HUES6 (cell line): ENCODE measurements at regions not wholly inside any gene's neighbourhood (a gene's known extent, or its start where the extent isn't known, plus 50 kb on each side); places are given as distances from the start of the nearest gene placed in this dataset.

Experiments
- H3K27ac ChIP-seq: 2 replicates; pipeline ENCODE4 v1.7.0; 2013; ENCODE audit warnings: low read depth, mild to moderate bottlenecking, low read length, inconsistent platforms
- H3K27me3 ChIP-seq: 2 replicates; pipeline ENCODE4 v1.6.1; 2013; ENCODE audit warnings: low read length; ENCODE audit not compliant: control insufficient read depth, insufficient read depth
- H3K36me3 ChIP-seq: 2 replicates; pipeline ENCODE4 v1.6.1; 2013; ENCODE audit warnings: low read length; ENCODE audit not compliant: control insufficient read depth, insufficient read depth
- H3K4me1 ChIP-seq: 2 replicates; pipeline ENCODE4 v1.6.1; 2013; ENCODE audit warnings: low read length; ENCODE audit not compliant: control insufficient read depth, insufficient read depth
- H3K4me3 ChIP-seq: 2 replicates; pipeline ENCODE4 v1.5.1; 2013; ENCODE audit warnings: low read depth, low read length
- H3K9ac ChIP-seq: one replicate; pipeline ENCODE4 v1.6.1; 2013; ENCODE audit warnings: mild to moderate bottlenecking, low read length
- H3K9me3 ChIP-seq: 2 replicates; pipeline ENCODE4 v1.6.1; 2013; ENCODE audit warnings: low read depth, low read length; ENCODE audit not compliant: control insufficient read depth, insufficient read depth

DNA sequence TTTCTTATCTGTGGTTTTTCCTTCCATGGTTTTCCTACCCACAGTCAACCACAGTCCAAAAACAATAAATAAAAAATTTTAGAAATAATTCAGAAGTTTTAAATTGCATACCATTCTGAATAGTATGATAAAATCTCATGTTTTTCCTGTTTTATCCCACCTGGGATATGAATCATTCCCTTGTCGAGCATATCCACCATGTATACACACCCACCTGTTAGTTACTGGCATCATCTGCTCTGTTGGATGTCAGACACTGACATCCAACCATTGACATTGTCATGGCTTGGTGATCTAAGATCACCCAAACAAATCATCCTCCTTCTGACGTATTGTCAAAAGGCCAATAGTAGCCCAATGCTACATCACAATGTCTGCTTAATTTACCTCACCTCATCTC lies 749.8 kb downstream of the TNS3 start:
- no peak overlapping the region for H3K4me3 ChIP-seq
- no peaks in the 10 kb centered on the region for H3K4me1 ChIP-seq
- H3K27me3 ChIP-seq: no peaks in the 10 kb centered on the region
- H3K27ac ChIP-seq: no peak overlapping the region
- no peaks in the 10 kb centered on the region for H3K9me3 ChIP-seq
- H3K36me3 ChIP-seq: no peaks in the 10 kb centered on the region
- H3K9ac ChIP-seq: no peak overlapping the region

DNA sequence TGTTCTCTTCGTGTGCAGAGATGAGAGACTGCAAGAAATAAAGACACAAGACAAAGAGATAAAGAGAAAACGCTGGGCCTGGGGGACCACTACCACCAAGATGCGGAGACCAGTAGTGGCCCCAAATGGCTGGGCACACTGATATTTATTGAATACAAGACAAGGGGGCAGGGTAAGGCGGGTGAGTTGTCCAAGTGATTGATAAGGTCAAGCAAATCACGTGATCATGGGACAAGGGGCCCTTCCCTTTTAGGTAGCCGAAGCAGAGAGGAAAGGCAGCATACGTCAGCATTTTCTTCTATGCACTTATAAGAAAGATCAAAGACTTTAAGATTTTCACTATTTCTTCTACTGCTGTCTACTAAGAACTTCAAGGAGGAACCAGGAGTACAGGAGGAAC lies 762.1 kb downstream of the TNS3 start:
- Histone ChIP-seq H3K27ac (no peak overlapping the region), H3K27me3 (no peaks in the 10 kb centered on the region), H3K4me3 (no peak overlapping the region), H3K9ac (no peak overlapping the region), H3K4me1 (no peaks in the 10 kb centered on the region), H3K9me3 (peaks cover 11% of the 10 kb centered on the region; the same call in 1 of the 2 replicates), H3K36me3 (no peaks in the 10 kb centered on the region)

DNA sequence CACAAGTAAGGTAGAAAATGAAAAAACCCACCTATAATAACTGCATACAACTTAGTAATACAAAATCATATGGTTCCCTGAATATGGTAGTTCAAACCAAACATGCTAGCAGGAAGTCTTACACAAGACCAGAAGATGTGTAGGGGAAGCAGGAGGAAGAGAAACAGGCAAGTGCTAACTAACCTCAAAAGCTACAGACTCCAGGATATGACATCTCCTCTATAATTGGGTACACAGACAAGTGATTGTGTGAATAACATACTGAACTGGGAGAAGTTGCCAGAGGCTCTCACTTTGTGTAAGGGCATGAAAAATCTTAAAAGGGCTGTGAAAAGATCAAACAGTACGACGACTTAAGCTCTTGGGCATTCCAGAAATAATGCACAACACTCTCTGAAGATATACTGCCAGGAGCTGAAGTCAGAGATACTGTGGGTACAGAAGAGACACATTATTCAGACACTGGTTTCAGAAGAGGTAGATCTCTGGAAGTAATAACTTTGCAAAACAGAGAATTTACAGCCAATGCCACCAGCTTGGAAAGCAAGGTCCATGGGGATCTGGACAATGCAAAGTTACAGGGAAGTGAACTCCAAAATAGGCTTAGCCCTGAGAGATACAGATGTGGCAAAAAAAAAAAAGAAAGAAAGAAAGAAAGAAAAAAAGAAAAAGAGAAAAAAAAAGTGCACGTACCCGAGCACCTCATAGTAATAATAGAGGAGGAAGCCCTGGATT lies 767.2 kb downstream of the TNS3 start:
- Histone ChIP-seq H3K4me1 (no peaks in the 10 kb centered on the region), H3K27me3 (no peaks in the 10 kb centered on the region), H3K9me3 (peaks cover 6% of the 10 kb centered on the region; the same call in 1 of the 2 replicates), H3K4me3 (no peak overlapping the region), H3K36me3 (no peaks in the 10 kb centered on the region), H3K9ac (no peak overlapping the region), H3K27ac (no peak overlapping the region)

DNA sequence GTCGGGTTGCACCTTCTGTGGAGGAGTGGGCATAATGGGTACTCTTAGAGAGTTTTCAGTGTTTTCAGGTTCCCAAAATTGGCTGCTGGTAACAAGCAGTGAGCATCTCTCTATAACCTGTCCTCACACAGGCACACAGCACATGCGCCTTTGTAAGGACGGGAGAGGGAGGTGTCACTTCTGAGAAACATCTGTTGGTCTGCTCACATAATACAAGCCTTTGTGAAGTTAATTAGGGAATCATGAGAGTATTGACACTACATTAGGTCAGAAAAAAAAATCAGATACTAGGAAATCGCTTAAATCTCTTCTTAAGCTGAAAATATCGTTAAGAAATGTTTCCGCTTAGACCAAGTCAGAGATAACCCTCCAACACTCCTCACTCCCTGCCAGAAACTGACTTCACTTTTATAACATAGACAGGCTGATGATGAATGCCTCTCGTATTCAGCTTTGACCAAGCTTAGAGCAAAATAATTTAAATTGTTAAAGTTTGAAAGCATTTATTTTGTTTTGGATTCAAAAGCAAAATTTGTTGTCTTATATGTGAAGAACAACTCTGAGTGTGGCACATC lies 769.7 kb downstream of the TNS3 start:
- H3K36me3 ChIP-seq: no peaks in the 10 kb centered on the region
- H3K4me3 ChIP-seq: no peak overlapping the region
- no peak overlapping the region for H3K27ac ChIP-seq
- H3K4me1 ChIP-seq: no peaks in the 10 kb centered on the region
- H3K9me3 ChIP-seq: 0 out of 2 replicates have a peak, but pooled peaks cover 6% of the 10 kb centered on the region
- H3K27me3 ChIP-seq: no peaks in the 10 kb centered on the region
- H3K9ac ChIP-seq: no peak overlapping the region

DNA sequence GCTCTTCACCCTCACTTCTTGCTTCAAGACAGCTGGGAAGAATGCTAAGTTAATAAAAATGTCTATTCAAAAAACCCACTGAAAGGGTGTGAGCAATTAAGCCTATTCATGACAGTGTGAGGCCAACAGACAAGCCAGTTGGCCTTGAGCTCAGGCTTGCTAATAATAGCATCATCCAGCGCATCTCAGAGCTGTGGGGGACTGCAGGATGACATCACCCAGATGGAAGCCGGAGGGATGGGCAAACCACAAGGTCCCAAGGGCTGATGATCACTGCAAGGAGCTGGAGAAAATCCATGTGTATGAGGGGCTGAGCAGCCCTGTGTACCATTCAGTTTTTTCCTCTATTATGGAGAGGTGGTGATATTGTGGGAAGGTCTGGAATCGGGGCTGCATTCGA lies 770.4 kb downstream of the TNS3 start:
- Histone ChIP-seq H3K27me3 (no peaks in the 10 kb centered on the region), H3K36me3 (no peaks in the 10 kb centered on the region), H3K9ac (no peak overlapping the region), H3K4me3 (no peak overlapping the region), H3K4me1 (no peaks in the 10 kb centered on the region), H3K9me3 (0 out of 2 replicates have a peak, but pooled peaks cover 4% of the 10 kb centered on the region), H3K27ac (no peak overlapping the region)

DNA sequence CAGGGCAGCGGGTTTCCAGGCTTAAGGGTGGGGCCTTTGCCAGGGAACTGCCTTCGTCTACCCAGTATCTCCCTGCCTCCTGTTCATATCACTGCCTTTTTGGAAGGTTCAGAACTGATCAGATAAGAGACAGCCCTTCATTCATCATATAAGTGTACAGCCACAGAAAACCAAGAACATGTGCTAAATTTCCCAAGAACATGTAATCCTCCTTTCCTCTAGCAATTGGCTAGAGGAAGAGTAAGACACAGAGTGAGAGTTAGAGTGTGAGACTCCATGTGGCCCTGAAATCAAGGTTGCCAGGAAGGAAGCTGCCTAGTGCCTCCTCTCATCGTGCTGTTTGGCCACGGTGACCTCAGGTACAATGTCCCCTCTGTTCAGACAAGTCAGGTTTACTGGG lies 770.9 kb downstream of the TNS3 start:
- Histone ChIP-seq H3K36me3 (no peaks in the 10 kb centered on the region), H3K9me3 (0 out of 2 replicates have a peak, but pooled peaks cover 4% of the 10 kb centered on the region), H3K27ac (no peak overlapping the region), H3K4me1 (no peaks in the 10 kb centered on the region), H3K9ac (no peak overlapping the region), H3K4me3 (no peak overlapping the region), H3K27me3 (no peaks in the 10 kb centered on the region)

DNA sequence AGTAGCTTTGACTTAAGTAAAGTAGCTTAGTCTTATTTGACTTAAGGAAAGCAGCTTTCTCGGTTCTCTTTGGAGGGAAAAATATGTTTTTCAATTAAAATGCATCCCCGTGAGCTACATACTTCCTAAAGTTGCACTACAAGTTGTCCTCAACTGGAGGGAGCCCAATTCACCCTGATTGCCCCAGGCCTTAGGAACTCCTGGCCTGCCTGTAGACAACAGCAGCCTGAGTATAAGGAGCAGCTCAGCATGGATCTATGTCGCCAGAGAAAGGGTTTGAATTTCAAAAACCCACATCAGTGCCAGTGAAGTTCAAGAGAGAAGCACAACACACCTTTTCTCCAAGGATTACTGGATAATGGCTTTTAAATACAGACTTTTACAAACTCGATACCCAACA lies 772.0 kb downstream of the TNS3 start:
- no peaks in the 10 kb centered on the region for H3K36me3 ChIP-seq
- H3K4me1 ChIP-seq: no peaks in the 10 kb centered on the region
- H3K27ac ChIP-seq: no peak overlapping the region
- H3K4me3 ChIP-seq: no peak overlapping the region
- H3K9me3 ChIP-seq: 0 out of 2 replicates have a peak, but pooled peaks cover 4% of the 10 kb centered on the region
- H3K9ac ChIP-seq: no peak overlapping the region
- no peaks in the 10 kb centered on the region for H3K27me3 ChIP-seq

DNA sequence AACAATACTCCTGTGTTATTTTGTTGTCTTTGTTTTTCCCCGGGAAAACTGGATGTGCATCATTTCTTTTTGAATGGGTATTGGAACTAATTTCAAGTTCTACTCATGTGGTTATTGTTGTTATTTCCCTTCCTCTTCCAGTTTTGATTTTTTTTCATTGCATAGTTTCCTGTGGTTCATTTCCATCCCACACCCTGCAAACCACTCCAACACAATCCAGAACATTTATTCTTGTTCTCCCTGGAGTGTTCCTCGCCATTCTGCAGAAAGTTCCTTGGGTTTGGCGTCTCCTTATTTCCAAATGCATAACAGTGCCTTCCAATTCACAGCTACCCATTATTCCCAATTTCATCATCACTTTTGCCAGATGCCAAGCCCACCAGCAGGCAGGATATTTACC lies 775.1 kb downstream of the TNS3 start:
- Histone ChIP-seq H3K27me3 (no peaks in the 10 kb centered on the region), H3K9me3 (0 out of 2 replicates have a peak, but pooled peaks cover 4% of the 10 kb centered on the region), H3K9ac (no peak overlapping the region), H3K27ac (no peak overlapping the region), H3K4me3 (no peak overlapping the region), H3K36me3 (no peaks in the 10 kb centered on the region), H3K4me1 (no peaks in the 10 kb centered on the region)

DNA sequence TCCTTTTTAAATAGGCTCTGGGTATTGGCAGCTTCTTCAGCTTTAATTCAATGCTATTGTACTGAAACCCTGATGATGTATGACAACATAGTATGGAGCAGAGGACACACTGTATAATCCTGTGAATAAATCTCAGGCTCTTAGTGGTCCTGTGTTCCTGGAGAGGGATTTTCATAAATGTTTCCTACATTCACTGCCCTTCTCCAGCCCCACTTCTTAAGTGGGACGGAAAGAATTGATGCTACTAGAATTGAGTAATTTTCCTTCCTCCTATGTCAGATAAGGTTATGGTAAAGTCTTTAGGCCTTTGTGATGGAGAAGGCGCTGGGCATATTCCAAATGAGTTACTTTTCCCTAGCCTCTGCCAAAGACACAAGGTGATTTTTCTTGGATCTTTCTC lies 779.4 kb downstream of the TNS3 start:
- no peak overlapping the region for H3K27ac ChIP-seq
- H3K4me1 ChIP-seq: no peaks in the 10 kb centered on the region
- H3K36me3 ChIP-seq: no peaks in the 10 kb centered on the region
- no peak overlapping the region for H3K9ac ChIP-seq
- no peak overlapping the region for H3K4me3 ChIP-seq
- H3K9me3 ChIP-seq: no peaks in the 10 kb centered on the region
- H3K27me3 ChIP-seq: no peaks in the 10 kb centered on the region

DNA sequence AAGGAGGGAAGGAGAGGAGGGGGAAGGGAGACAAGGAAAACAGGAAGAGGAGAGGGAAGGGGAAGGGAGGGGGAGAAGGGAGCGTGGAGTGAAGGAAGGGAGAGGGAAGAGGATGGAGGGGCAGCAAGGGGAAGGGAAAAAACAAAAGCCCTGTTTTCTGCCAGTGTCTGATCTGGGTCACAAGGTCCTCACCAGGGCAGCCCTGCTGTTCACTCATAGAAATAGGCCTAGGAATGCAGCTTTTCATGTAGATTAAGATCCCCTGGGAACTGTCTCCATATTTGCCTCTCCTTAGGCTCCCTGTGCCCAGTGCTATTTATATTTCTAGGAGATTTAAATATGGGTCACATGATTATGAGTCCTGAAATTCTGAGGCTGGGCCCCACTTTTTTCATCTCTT lies 790.7 kb downstream of the TNS3 start:
- Histone ChIP-seq H3K27me3 (no peaks in the 10 kb centered on the region), H3K9me3 (no peaks in the 10 kb centered on the region), H3K27ac (no peak overlapping the region)

DNA sequence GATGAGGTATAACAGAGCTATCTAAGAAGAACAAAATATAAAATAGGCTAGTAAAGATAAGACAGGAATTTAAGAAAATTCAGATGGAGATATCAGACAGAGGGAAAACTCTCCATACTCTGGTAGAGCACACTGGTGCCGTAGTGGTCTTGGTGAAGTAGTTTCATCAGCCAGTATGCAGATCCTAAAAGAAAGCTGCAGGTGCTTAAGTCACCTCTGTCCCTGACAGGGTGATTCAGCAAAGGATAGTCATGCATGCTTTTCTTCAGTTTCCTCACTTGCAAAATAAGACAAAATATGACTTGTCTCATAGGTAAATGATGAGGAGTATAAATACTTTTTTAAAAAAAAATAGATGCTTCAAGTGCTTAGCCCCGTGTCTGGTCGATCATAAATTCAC lies 794.9 kb downstream of the TNS3 start:
- H3K9ac ChIP-seq: no peak overlapping the region
- H3K4me1 ChIP-seq: 0 out of 2 replicates have a peak, but pooled peaks cover 3% of the 10 kb centered on the region
- no peaks in the 10 kb centered on the region for H3K27me3 ChIP-seq
- no peaks in the 10 kb centered on the region for H3K36me3 ChIP-seq
- H3K9me3 ChIP-seq: no peaks in the 10 kb centered on the region
- H3K27ac ChIP-seq: no peak overlapping the region
- no peak overlapping the region for H3K4me3 ChIP-seq

More for the DNA sequence above, 790.7 kb downstream of the TNS3 start:
- H3K9ac ChIP-seq: no peak overlapping the region
- H3K36me3 ChIP-seq: no peaks in the 10 kb centered on the region
- no peak overlapping the region for H3K4me3 ChIP-seq
- 0 out of 2 replicates have a peak, but pooled peaks cover 1% of the 10 kb centered on the region for H3K4me1 ChIP-seq
